ENCODE measurements at regions not wholly inside any gene's neighbourhood (a gene's known extent, or its start where the extent isn't known, plus 50 kb on each side); places are given as distances from the start of the nearest gene placed in this dataset.
"Not testable (repeated sequence)": the region's sequence is repeated elsewhere in the genome, so short reads cannot be mapped to it uniquely, and the experiment has no call there.

DNA sequence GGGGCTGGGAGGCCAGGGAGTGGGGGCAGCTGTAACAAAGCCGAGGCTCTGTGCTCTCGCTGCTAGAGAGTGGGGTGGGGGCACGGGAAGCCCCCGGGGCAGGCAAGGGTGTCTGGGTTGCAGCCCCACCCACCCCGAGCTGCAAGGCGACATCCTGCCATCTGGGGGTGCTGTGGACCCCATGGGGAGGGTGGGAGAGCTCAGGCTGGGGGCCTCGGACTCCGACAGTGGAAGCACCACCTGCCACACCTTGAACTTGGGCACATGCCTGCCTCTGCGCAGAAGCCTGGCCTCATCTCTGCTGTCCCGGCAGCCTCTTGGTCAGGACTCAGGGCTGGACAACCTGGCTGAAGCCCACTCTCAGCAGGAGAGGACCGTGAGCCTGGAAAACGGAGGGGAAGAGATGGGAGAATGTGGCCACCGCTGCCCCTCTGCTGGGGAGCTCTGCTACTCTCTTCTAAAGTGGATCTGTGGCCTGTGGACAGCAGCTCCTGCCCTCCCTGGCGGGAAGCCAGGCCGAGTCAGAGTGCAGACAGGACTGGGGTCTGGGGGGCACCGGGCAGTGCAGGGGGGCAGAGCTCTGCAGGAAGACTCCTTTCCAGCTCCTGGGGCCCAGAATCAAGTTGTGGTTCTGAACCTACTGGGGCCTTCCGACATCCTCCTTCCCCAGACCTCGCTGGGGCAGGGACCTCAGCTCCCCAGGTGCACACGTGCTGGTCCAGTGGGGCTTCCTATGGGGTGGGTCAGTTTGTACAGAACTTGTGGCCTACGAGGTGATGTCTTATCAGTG lies 207.2 kb downstream of the BANP start:
- DNase-seq (ENCODE audit: low spot score); H3K27me3 ChIP-seq (replicated peaks; ENCODE audit: insufficient read depth, low read depth, low read length, poor library complexity); intact Hi-C loops (cut with micrococcal nuclease; ENCODE audit: unreplicated experiment); H3K27ac ChIP-seq (ENCODE audit: low read depth, low read length, poor library complexity, severe bottlenecking); H3K9me3 ChIP-seq (ENCODE audit: low read depth, low read length, poor library complexity, severe bottlenecking); H3K4me3 ChIP-seq (ENCODE audit: low read depth, low read length, poor library complexity, severe bottlenecking); H3K36me3 ChIP-seq (ENCODE audit: insufficient read depth, low read length, poor library complexity, severe bottlenecking); H3K4me1 ChIP-seq (ENCODE audit: insufficient read depth, low read length, poor library complexity, severe bottlenecking); CTCF ChIA-PET; POLR2A ChIA-PET (ENCODE audit: low non-redundant PET); BruUV-seq (replicated peaks): not testable (repeated sequence)

DNA sequence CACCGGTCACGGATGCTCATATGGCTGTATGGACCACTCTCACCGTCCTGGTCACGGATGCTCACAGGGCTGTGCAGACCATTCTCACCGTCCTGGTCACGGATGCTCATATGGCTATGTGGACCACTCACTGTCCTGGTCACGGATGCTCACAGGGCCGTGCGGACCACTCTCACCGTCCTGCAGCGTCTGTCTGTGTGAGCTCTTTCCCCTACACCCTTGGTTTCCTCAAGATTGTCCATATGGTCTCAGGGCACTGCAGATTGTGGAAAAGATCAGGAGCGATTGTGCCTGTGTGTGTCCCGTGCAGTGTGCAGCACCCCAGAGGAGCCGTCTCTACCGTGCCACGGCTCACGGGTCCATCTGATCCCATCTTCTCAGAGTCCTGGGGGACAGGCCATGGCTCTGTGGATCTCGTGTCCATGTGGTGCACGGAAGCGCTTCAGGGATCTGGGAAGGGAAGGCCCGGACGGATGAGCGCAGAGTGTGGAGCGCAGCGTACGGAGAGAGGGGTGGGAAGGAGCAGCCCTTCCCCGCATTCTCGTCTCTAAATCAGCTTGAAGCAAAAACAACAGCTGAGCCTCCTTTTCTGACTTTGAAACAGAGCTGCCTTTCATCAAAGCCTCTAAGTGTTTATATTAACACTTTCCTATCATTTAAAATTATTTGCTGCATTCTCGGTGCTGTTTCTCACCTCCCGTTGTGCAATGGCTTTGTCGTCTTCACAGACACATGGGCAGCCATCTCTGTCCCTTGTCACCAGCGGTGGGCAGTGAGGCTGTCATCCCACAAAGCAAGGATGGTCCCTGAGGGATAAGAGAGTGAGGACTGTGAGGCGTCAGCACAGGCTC lies 208.0 kb downstream of the BANP start:
- H3K4me3 ChIP-seq (ENCODE audit: low read depth, low read length, poor library complexity, severe bottlenecking); H3K27ac ChIP-seq (ENCODE audit: low read depth, low read length, poor library complexity, severe bottlenecking); H3K9me3 ChIP-seq (ENCODE audit: low read depth, low read length, poor library complexity, severe bottlenecking); intact Hi-C loops (cut with micrococcal nuclease; ENCODE audit: unreplicated experiment); DNase-seq (ENCODE audit: low spot score); H3K36me3 ChIP-seq (ENCODE audit: insufficient read depth, low read length, poor library complexity, severe bottlenecking); POLR2A ChIA-PET (ENCODE audit: low non-redundant PET); BruUV-seq (replicated peaks); H3K27me3 ChIP-seq (replicated peaks; ENCODE audit: insufficient read depth, low read depth, low read length, poor library complexity); H3K4me1 ChIP-seq (ENCODE audit: insufficient read depth, low read length, poor library complexity, severe bottlenecking); CTCF ChIA-PET: not testable (repeated sequence)

DNA sequence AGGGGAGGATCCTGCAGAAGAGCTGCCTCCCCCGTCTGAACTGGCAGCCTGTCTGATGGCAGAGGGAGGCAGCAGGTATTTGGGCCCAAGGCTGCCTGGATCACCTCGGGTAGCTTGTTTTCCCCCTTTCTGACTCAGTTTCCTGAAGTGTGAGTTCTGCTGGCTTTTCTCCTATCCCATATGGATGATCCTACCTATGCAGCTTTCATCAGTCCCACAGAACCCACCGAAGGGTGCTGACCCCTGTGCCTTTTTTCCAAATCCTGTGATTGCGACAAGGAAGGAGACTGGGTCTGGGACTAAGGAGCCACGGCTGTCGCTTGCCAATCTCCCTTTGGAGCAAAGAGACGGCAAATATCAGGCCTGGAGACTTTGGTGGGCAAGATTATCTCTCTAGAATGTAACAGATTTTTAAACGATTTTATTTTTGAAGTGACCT lies 208.7 kb downstream of the BANP start:
- not testable (repeated sequence) for BruUV-seq (replicated peaks)

DNA sequence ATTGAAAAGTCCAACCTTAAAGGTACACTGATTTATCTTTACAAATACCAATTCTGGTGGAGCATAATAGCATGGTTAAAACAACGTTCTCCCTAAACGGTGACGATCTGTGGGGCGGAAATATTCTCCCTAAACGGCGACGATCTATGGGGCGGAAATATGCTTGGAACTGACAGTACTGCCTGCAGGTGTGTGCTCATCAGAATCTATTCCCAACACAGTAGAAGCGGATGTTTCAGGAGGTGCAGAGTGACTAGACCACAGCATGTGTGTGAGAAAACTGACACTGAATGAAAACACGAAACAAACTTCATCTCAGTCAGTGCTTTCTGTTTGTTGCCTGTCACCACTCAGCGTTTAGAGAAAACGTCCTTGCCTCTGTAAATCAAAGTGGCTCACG lies 210.0 kb downstream of the BANP start:
- CTCF ChIA-PET; POLR2A ChIA-PET (ENCODE audit: low non-redundant PET); DNase-seq (ENCODE audit: low spot score); H3K27ac ChIP-seq (ENCODE audit: low read depth, low read length, poor library complexity, severe bottlenecking); BruUV-seq (replicated peaks); H3K9me3 ChIP-seq (ENCODE audit: low read depth, low read length, poor library complexity, severe bottlenecking); H3K36me3 ChIP-seq (ENCODE audit: insufficient read depth, low read length, poor library complexity, severe bottlenecking); H3K27me3 ChIP-seq (replicated peaks; ENCODE audit: insufficient read depth, low read depth, low read length, poor library complexity); H3K4me3 ChIP-seq (ENCODE audit: low read depth, low read length, poor library complexity, severe bottlenecking); intact Hi-C loops (cut with micrococcal nuclease; ENCODE audit: unreplicated experiment); H3K4me1 ChIP-seq (ENCODE audit: insufficient read depth, low read length, poor library complexity, severe bottlenecking): not testable (repeated sequence)

More for the DNA sequence above, 208.7 kb downstream of the BANP start:
- intact Hi-C loops (cut with micrococcal nuclease; ENCODE audit: unreplicated experiment); H3K27ac ChIP-seq (ENCODE audit: low read depth, low read length, poor library complexity, severe bottlenecking); POLR2A ChIA-PET (ENCODE audit: low non-redundant PET); H3K9me3 ChIP-seq (ENCODE audit: low read depth, low read length, poor library complexity, severe bottlenecking); DNase-seq (ENCODE audit: low spot score); H3K36me3 ChIP-seq (ENCODE audit: insufficient read depth, low read length, poor library complexity, severe bottlenecking); CTCF ChIA-PET; H3K4me3 ChIP-seq (ENCODE audit: low read depth, low read length, poor library complexity, severe bottlenecking); H3K4me1 ChIP-seq (ENCODE audit: insufficient read depth, low read length, poor library complexity, severe bottlenecking); H3K27me3 ChIP-seq (replicated peaks; ENCODE audit: insufficient read depth, low read depth, low read length, poor library complexity): not testable (repeated sequence)

DNA sequence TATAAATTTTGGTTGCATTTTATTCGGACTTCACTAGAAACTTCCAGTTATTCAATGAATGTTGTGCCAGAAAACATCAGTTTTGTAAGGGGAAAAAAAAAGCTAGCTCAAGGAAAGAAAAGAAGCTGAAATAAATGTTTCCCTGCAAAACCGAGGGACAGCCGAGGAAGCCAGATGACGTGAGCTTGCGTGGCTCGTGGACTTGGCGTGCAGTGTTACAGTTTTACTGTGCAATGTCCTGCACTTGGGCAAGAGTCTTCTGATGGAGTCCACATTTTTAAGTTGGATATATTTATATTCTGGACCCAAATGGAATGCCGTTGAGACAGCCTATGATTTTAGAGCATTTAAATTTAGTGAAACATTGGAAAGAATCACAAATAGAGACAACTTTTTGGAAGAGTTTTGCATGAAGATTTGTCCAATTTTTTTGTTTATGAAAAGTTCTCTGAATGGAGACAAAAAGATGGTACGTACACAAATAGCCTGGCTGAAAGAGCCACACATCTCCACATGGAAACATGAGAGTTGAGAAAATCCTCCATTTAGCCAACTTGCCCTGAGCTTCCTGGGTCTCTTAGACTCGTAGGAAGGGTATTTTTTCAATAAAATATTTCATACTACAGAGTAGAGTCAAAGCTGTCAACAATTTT lies 210.5 kb downstream of the BANP start:
- H3K36me3 ChIP-seq (ENCODE audit: insufficient read depth, low read length, poor library complexity, severe bottlenecking); DNase-seq (ENCODE audit: low spot score); H3K4me1 ChIP-seq (ENCODE audit: insufficient read depth, low read length, poor library complexity, severe bottlenecking); BruUV-seq (replicated peaks); H3K4me3 ChIP-seq (ENCODE audit: low read depth, low read length, poor library complexity, severe bottlenecking); CTCF ChIA-PET; H3K27ac ChIP-seq (ENCODE audit: low read depth, low read length, poor library complexity, severe bottlenecking); POLR2A ChIA-PET (ENCODE audit: low non-redundant PET); intact Hi-C loops (cut with micrococcal nuclease; ENCODE audit: unreplicated experiment); H3K9me3 ChIP-seq (ENCODE audit: low read depth, low read length, poor library complexity, severe bottlenecking); H3K27me3 ChIP-seq (replicated peaks; ENCODE audit: insufficient read depth, low read depth, low read length, poor library complexity): not testable (repeated sequence)

DNA sequence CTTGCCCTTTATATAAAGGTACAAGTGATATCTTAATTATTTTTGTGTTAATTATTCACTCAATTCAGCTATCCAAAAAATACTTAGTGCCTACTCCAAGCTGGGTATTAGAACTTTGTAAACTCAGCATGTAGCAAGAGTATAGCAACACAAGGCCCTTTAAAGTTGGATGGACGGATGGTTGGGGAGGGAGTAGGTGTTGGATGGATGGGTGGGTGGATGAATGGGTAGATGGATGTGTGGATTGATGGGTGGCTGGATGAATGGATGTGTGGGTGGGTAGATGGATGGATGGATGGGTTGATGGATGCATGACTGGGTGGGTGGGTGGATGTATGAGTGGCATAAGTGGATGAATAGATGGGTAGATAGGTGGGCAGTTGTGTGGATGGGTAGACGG lies 211.5 kb downstream of the BANP start:
- DNase-seq (ENCODE audit: low spot score); H3K36me3 ChIP-seq (ENCODE audit: insufficient read depth, low read length, poor library complexity, severe bottlenecking); H3K27ac ChIP-seq (ENCODE audit: low read depth, low read length, poor library complexity, severe bottlenecking); H3K9me3 ChIP-seq (ENCODE audit: low read depth, low read length, poor library complexity, severe bottlenecking); BruUV-seq (replicated peaks); POLR2A ChIA-PET (ENCODE audit: low non-redundant PET); H3K27me3 ChIP-seq (replicated peaks; ENCODE audit: insufficient read depth, low read depth, low read length, poor library complexity); H3K4me1 ChIP-seq (ENCODE audit: insufficient read depth, low read length, poor library complexity, severe bottlenecking); CTCF ChIA-PET; intact Hi-C loops (cut with micrococcal nuclease; ENCODE audit: unreplicated experiment); H3K4me3 ChIP-seq (ENCODE audit: low read depth, low read length, poor library complexity, severe bottlenecking): not testable (repeated sequence)

DNA sequence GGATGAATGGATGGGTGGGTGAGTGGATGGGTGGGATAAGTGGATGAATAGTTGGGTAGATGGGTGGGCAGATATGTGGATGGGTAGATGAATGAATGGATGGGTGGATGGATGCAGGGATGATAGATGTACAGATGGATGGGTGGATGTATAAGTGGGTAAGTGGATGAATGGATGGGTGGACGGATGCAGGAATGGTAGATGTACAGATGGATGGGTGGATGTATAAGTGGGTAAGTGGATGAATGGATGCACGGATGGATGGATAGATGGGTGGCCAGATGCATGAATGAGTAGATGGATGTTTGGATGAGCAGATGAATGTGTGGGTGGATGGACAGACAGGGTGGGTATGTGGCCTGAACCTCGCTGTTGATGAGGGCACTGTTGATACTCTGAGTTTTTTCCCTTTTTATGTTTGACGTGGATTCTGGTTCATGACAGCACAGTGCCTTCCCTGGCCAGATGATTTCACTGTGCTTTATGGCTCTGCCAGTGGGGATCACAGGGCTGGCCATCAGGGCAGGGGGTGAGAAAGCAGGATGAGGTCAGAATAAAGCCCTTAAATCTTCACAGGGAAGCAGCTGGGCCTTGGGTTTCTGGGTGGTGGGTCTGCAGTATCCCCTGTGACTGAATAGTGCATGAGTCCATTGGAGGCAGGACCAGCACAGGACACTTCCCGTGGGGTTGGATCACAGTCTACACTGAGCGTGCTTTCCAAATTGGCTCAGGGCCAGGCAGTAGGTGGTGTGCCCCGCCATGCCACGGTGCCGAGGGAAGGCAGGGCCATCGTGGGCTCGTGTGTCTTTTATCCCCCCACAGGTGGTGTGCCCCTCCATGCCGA lies 213.2 kb downstream of the BANP start:
- BruUV-seq (replicated peaks); H3K9me3 ChIP-seq (ENCODE audit: low read depth, low read length, poor library complexity, severe bottlenecking); H3K4me3 ChIP-seq (ENCODE audit: low read depth, low read length, poor library complexity, severe bottlenecking); CTCF ChIA-PET; DNase-seq (ENCODE audit: low spot score); intact Hi-C loops (cut with micrococcal nuclease; ENCODE audit: unreplicated experiment); H3K27ac ChIP-seq (ENCODE audit: low read depth, low read length, poor library complexity, severe bottlenecking); H3K36me3 ChIP-seq (ENCODE audit: insufficient read depth, low read length, poor library complexity, severe bottlenecking); H3K27me3 ChIP-seq (replicated peaks; ENCODE audit: insufficient read depth, low read depth, low read length, poor library complexity); POLR2A ChIA-PET (ENCODE audit: low non-redundant PET); H3K4me1 ChIP-seq (ENCODE audit: insufficient read depth, low read length, poor library complexity, severe bottlenecking): not testable (repeated sequence)

Data from A673 (cell line).